DND-41 (cell line): ENCODE measurements at regions not wholly inside any gene's neighbourhood (a gene's known extent, or its start where the extent isn't known, plus 50 kb on each side); places are given as distances from the start of the nearest gene placed in this dataset.

Source experiments
- ATAC-seq: fragments of 200-7000 bp; cut with Tn5 transposase; 3 replicates; pipeline ENCODE4 v1.9.1; 2021; ENCODE audit warnings: low read depth; ENCODE audit not compliant: insufficient read depth
- DNase-seq: peaks from one replicate; pipeline ENCODE4 v3.0.0-alpha.2; 2020
- H2AFZ ChIP-seq: 2 replicates; pipeline ENCODE4 v1.6.0; 2012; ENCODE audit warnings: low read depth, low read length
- H3K27ac ChIP-seq: 2 replicates; pipeline ENCODE4 v1.5.1; 2012; ENCODE audit warnings: low read length, inconsistent platforms
- H3K27me3 ChIP-seq: fragments of 200-600 bp; sonication (generic); 2 replicates; pipeline ENCODE4 v1.6.0; 2012; ENCODE audit warnings: low read length, mild to moderate bottlenecking, inconsistent platforms; ENCODE audit not compliant: insufficient read depth, poor library complexity
- H3K36me3 ChIP-seq: 2 replicates; pipeline ENCODE4 v1.5.1; 2012; ENCODE audit warnings: low read length, inconsistent platforms; ENCODE audit not compliant: insufficient read depth
- H3K4me1 ChIP-seq: 2 replicates; pipeline ENCODE4 v1.5.1; 2012; ENCODE audit warnings: mild to moderate bottlenecking, low read length; ENCODE audit not compliant: insufficient read depth
- H3K4me2 ChIP-seq: 2 replicates; pipeline ENCODE4 v1.6.0; 2012; ENCODE audit warnings: mild to moderate bottlenecking, moderate library complexity, low read length, inconsistent platforms; ENCODE audit not compliant: insufficient read depth
- H3K4me3 ChIP-seq, 2 experiments: fragments of 200-600 bp in 1 of 2; shearing (Covaris generic) in 1 of 2; 2 replicates each; pipeline ENCODE4 v1.5.1; 2012 to 2016; ENCODE audit warnings: inconsistent platforms in 2 of 2, low read length in 2 of 2, mild to moderate bottlenecking in 2 of 2, low read depth in 1 of 2, moderate library complexity in 1 of 2
- H3K79me2 ChIP-seq: 2 replicates; pipeline ENCODE4 v1.6.0; 2012; ENCODE audit warnings: low read length, inconsistent platforms; ENCODE audit not compliant: insufficient read depth
- H3K9ac ChIP-seq: 2 replicates; pipeline ENCODE4 v1.6.0; 2012; ENCODE audit warnings: low read depth, mild to moderate bottlenecking, inconsistent platforms, low read length, moderate library complexity
- H3K9me3 ChIP-seq: 2 replicates; pipeline ENCODE4 v1.5.1; 2012; ENCODE audit warnings: low read length, moderate library complexity, mild to moderate bottlenecking, inconsistent platforms; ENCODE audit not compliant: insufficient read depth, severe bottlenecking
- H4K20me1 ChIP-seq: 2 replicates; pipeline ENCODE4 v1.6.0; 2012; ENCODE audit warnings: low read length; ENCODE audit not compliant: insufficient read depth
- CTCF ChIP-seq: IDR thresholded peaks from 2 replicates; pipeline ENCODE4 v1.5.1; 2012; ENCODE audit warnings: borderline replicate concordance, low read length, moderate library complexity, mild to moderate bottlenecking; ENCODE audit not compliant: poor library complexity, severe bottlenecking; ENCODE audit errors: extremely low read depth
- EZH2 ChIP-seq: IDR thresholded peaks from 3 replicates; pipeline ENCODE4 v1.6.1; 2012; ENCODE audit warnings: borderline replicate concordance, low read depth, mild to moderate bottlenecking, moderate library complexity, low read length, inconsistent platforms; ENCODE audit not compliant: severe bottlenecking

- H3K36me3 ChIP-seq, result no peaks in the 10 kb centered on the region
- DNase-seq (no peak), ATAC-seq (no peak)
- no peaks in the 10 kb centered on the region for H3K9me3 ChIP-seq
- H4K20me1 ChIP-seq, result no peaks in the 10 kb centered on the region
- peaks cover 4% of the 10 kb centered on the region for H3K27me3 ChIP-seq
- no peaks in the 10 kb centered on the region for H3K79me2 ChIP-seq
- H3K4me1 ChIP-seq, result no peaks in the 10 kb centered on the region
- H2AFZ ChIP-seq, result no peak overlapping the region
- TF ChIP-seq CTCF (no peak), EZH2 (no peak)
- H3K4me3 ChIP-seq, result no peak overlapping the region
- no peak overlapping the region for H3K9ac ChIP-seq
- H3K27ac ChIP-seq, result no peak overlapping the region
- H3K4me2 ChIP-seq, result no peak overlapping the region
Measured at GRCh38 chr11:121749691-121750090, 296.9 kb upstream of the SORL1-AS1 start.

GRCh38 chr11:121748068-121748467 is 295.3 kb upstream of the SORL1-AS1 start:
- Histone ChIP-seq H2AFZ (no peak overlapping the region), H3K4me2 (no peak overlapping the region), H3K36me3 (no peaks in the 10 kb centered on the region), H3K9me3 (peaks cover 11% of the 10 kb centered on the region), H3K27me3 (peaks cover 4% of the 10 kb centered on the region), H3K9ac (no peak overlapping the region), H3K4me3 (no peak overlapping the region), H3K79me2 (no peaks in the 10 kb centered on the region), H3K4me1 (no peaks in the 10 kb centered on the region), H3K27ac (no peak overlapping the region), H4K20me1 (no peaks in the 10 kb centered on the region)
- TF ChIP-seq EZH2 (no peak), CTCF (no peak)
- ATAC-seq (no peak), DNase-seq (no peak)

GRCh38 chr11:121743285-121743684 is 290.5 kb upstream of the SORL1-AS1 start:
- Histone ChIP-seq H3K4me2 (no peak overlapping the region), H3K4me3 (no peak overlapping the region), H3K9me3 (peaks cover 11% of the 10 kb centered on the region), H3K27ac (no peak overlapping the region), H3K36me3 (no peaks in the 10 kb centered on the region), H3K4me1 (no peaks in the 10 kb centered on the region), H3K27me3 (peaks cover 4% of the 10 kb centered on the region), H4K20me1 (no peaks in the 10 kb centered on the region), H3K9ac (no peak overlapping the region), H2AFZ (no peak overlapping the region), H3K79me2 (no peaks in the 10 kb centered on the region)
- no peak for DNase-seq
- ATAC-seq, result no peak
- no peak for TF ChIP-seq CTCF
- no peak for TF ChIP-seq EZH2
